ENCODE measurements at regions not wholly inside any gene's neighbourhood (a gene's known extent, or its start where the extent isn't known, plus 50 kb on each side); places are given as distances from the start of the nearest gene placed in this dataset.

- H3K9me3 Mint-ChIP-seq, result peaks cover 9% of the 10 kb centered on the region
- no peaks in the 10 kb centered on the region for H3K27me3 Mint-ChIP-seq (ENCODE audit: low read depth)
- H3K4me1 Mint-ChIP-seq, result no peaks in the 10 kb centered on the region
- H3K36me3 Mint-ChIP-seq (ENCODE audit: low read depth), result no peaks in the 10 kb centered on the region
- H3K4me3 Mint-ChIP-seq, result no peak overlapping the region
- H3K27ac Mint-ChIP-seq, result no peak overlapping the region
- TF ChIP-seq CTCF (IDR thresholded peaks at IDR 0.05; ENCODE audit: unreplicated experiment in 3 of 3), result no peak
These were observed 134.9 kb upstream of the LEF1 start for GRCh38 chr4:108303488-108304177.

DNA sequence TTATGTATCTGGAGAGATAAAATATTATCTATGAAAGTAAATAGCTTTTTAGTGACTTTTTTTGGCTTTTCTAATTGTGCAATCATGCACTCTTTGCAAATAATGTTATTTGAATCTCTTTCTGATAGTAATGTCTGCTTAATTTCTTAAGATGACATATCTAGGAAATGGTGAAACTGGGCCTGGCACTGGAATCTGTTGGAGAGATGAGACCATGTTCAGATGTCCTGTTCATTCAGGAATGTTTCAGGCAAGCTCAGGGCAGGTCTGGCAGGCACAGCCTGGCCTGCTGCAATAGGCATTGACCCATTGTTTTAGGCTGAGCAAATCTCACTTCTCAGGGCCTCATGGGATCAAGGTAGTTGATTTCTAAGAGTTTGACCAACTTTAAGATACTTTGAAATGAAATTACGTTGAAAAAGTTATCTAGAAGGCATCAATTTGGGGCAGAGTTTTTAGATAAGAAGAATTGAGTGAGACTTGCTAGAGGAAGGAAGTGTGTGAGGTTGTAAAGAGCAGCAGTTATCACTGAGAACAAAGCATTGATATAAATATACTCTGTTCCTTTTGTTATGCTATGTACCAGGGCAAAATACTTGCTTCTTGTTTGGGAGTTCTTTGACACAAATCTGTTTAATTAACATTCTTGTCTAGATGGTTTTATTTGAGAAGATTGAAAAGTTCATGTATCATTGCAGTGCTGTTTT is 133.0 kb upstream of the LEF1 start:
- no peak for TF ChIP-seq CTCF (IDR thresholded peaks at IDR 0.05; ENCODE audit: unreplicated experiment in 3 of 3)
- Mint-ChIP-seq H3K36me3 (ENCODE audit: low read depth) (no peaks in the 10 kb centered on the region), H3K27me3 (ENCODE audit: low read depth) (no peaks in the 10 kb centered on the region), H3K4me1 (no peaks in the 10 kb centered on the region), H3K4me3 (no peak overlapping the region), H3K9me3 (peaks cover 6% of the 10 kb centered on the region), H3K27ac (no peak overlapping the region)

DNA sequence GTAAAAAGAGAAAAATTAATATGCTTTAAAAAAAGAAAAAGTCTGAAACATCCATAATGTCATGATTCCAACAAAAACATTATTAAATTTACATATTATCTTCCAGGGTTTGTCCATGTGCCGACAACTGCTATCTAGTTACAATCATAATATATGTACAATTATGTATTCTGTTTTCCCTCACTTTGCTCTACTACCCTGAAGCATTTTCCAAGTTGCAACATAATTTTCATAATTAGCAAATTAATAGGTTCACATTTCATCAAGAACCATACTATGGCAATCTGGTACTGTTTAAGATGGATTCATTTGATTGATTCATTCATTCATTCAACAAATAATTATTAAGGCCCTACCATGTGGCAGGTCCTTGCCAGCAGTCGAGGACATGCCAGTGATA is 128.9 kb upstream of the LEF1 start:
- Mint-ChIP-seq H3K36me3 (ENCODE audit: low read depth) (no peaks in the 10 kb centered on the region), H3K9me3 (peaks cover 9% of the 10 kb centered on the region), H3K27me3 (ENCODE audit: low read depth) (no peaks in the 10 kb centered on the region), H3K4me1 (no peaks in the 10 kb centered on the region), H3K27ac (no peak overlapping the region), H3K4me3 (no peak overlapping the region)
- no peak for TF ChIP-seq CTCF (IDR thresholded peaks at IDR 0.05; ENCODE audit: unreplicated experiment in 3 of 3)

DNA sequence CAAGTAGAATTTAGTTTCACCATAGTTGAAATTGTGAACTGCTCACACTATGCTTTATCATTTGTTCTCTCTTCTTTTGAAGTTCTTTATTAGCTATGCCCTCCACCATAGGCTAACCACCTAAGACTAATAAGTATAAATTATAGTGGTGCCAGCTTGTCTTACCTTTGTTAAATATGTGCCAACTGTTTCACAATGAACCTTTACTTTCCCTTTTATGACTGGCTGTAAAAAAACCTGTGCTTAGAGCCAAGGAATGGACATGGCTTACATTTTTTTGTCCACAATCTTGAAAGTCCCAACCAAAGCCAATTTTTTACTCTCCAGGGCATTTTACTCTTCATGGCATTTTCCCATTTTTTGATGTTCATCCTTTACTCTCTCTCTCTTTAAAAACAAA is 123.5 kb upstream of the LEF1 start:
- H3K4me3 Mint-ChIP-seq, result no peak overlapping the region
- H3K36me3 Mint-ChIP-seq (ENCODE audit: low read depth), result no peaks in the 10 kb centered on the region
- no peaks in the 10 kb centered on the region for H3K27me3 Mint-ChIP-seq (ENCODE audit: low read depth)
- H3K27ac Mint-ChIP-seq, result no peak overlapping the region
- H3K4me1 Mint-ChIP-seq, result no peaks in the 10 kb centered on the region
- TF ChIP-seq CTCF (IDR thresholded peaks at IDR 0.05; ENCODE audit: unreplicated experiment in 3 of 3), result no peak
- peaks cover 4% of the 10 kb centered on the region for H3K9me3 Mint-ChIP-seq

DNA sequence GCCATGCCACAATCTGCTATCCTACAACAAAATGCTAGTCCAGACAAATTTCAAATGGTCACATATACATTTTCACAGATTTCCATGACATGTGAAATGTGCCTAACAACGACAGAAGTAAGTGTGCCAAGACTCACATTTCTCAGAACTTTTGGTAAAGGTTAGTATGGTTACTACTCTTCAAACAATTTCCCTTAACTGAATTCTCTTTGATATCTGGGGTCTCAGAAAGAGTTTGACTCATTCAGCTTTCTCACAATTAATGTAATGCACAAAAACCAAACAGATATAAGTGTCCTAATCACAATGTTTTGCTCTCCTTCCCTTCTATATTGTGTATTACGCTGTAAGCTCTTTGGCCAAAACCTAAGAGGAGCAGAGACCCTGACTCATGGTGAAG is 122.4 kb upstream of the LEF1 start:
- H3K9me3 Mint-ChIP-seq, result peaks cover 3% of the 10 kb centered on the region
- H3K4me3 Mint-ChIP-seq, result no peak overlapping the region
- H3K4me1 Mint-ChIP-seq, result no peaks in the 10 kb centered on the region
- no peak for TF ChIP-seq CTCF (IDR thresholded peaks at IDR 0.05; ENCODE audit: unreplicated experiment in 3 of 3)
- no peak overlapping the region for H3K27ac Mint-ChIP-seq
- H3K36me3 Mint-ChIP-seq (ENCODE audit: low read depth), result no peaks in the 10 kb centered on the region
- no peaks in the 10 kb centered on the region for H3K27me3 Mint-ChIP-seq (ENCODE audit: low read depth)

Data from nephron (organoid).